ENCODE measurements at regions not wholly inside any gene's neighbourhood (a gene's known extent, or its start where the extent isn't known, plus 50 kb on each side); places are given as distances from the start of the nearest gene placed in this dataset.

- no peak overlapping the region for H3K4me3 ChIP-seq (ENCODE audit: low read depth, low read length)
- DNase-seq (ENCODE audit: low read depth): no peak
Observed at GRCh38 chr3:115487968-115488367, 135.3 kb upstream of the GAP43 start.

GRCh38 chr3:115488409-115488808 lies 134.9 kb upstream of the GAP43 start:
- no peak overlapping the region for H3K4me3 ChIP-seq (ENCODE audit: low read depth, low read length)
- TF ChIP-seq, protein P1, sequence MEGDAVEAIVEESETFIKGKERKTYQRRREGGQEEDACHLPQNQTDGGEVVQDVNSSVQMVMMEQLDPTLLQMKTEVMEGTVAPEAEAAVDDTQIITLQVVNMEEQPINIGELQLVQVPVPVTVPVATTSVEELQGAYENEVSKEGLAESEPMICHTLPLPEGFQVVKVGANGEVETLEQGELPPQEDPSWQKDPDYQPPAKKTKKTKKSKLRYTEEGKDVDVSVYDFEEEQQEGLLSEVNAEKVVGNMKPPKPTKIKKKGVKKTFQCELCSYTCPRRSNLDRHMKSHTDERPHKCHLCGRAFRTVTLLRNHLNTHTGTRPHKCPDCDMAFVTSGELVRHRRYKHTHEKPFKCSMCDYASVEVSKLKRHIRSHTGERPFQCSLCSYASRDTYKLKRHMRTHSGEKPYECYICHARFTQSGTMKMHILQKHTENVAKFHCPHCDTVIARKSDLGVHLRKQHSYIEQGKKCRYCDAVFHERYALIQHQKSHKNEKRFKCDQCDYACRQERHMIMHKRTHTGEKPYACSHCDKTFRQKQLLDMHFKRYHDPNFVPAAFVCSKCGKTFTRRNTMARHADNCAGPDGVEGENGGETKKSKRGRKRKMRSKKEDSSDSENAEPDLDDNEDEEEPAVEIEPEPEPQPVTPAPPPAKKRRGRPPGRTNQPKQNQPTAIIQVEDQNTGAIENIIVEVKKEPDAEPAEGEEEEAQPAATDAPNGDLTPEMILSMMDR (conservative IDR thresholded peaks at IDR 0.05; ENCODE audit: low read depth, low read length): no peak
- DNase-seq (ENCODE audit: low read depth): no peak

More at GRCh38 chr3:115487968-115488367, 135.3 kb upstream of the GAP43 start:
- TF ChIP-seq, protein P1 (conservative IDR thresholded peaks at IDR 0.05; ENCODE audit: low read depth, low read length): no peak

DNA sequence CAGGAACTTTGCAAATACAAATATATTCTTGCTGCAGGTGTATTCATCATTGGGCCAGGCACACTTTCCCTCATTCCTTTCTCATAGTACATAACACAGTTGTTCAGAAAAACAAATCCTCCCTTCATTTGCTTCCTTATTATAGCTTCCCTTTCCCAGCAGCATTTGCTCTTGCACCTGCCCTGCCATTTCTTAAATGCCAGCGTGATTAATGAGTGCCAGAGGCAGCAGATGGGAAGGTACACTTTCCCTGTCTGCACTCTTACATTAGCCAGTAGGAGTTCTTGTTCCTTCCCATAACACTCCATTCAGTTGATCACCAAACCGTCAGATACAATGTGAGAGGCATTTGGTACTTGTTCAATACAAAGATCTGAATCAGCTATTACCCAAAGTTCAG lies 128.5 kb upstream of the GAP43 start:
- DNase-seq (ENCODE audit: low read depth): no peak
- TF ChIP-seq, protein P1 (conservative IDR thresholded peaks at IDR 0.05; ENCODE audit: low read depth, low read length): no peak
- H3K4me3 ChIP-seq (ENCODE audit: low read depth, low read length): no peak overlapping the region

GRCh38 chr3:115498421-115498820 lies 124.9 kb upstream of the GAP43 start:
- no peak for DNase-seq (ENCODE audit: low read depth)
- H3K4me3 ChIP-seq (ENCODE audit: low read depth, low read length): no peak overlapping the region
- TF ChIP-seq, protein P1 (conservative IDR thresholded peaks at IDR 0.05; ENCODE audit: low read depth, low read length): no peak

DNA sequence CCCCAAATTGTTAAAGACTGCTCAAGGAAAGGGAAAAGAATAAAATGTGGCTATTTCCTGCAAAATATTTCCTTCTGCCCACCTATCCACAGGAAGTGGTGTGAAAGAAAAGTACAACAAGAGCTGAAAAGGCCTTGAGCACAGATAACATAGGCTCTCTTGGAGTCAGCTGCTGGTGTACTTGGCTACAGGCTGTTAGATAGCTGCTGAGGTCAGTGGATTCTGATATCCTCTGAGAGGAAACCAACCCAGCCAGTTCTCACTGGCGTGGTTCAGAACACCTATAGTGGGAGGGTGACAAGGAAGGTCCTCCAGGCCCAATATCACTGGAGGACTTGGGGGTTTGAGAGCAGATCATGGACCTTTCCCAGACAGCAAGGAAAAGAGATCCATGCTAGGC lies 124.4 kb upstream of the GAP43 start:
- TF ChIP-seq, protein P1 (conservative IDR thresholded peaks at IDR 0.05; ENCODE audit: low read depth, low read length): no peak
- no peak overlapping the region for H3K4me3 ChIP-seq (ENCODE audit: low read depth, low read length)
- no peak for DNase-seq (ENCODE audit: low read depth)

DNA sequence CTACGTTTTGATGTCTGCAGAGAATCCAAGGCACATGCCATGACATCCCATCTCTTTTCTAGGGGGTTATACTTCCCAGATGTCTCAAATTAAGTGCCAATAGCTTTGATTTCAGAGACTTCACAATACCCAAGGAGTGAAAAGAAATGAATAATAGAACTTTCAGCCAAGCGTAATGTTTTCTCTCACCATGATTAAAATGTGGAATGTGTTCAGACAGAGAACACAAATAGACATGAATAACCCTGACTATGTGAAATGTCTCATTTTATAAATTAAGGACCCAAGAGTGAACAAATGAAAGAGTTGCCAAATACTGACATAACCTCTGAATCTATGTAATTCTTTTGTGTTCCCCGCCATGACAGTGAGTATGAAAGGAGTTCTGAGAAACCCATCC lies 123.6 kb upstream of the GAP43 start:
- TF ChIP-seq, protein P1 (conservative IDR thresholded peaks at IDR 0.05; ENCODE audit: low read depth, low read length): no peak
- no peak overlapping the region for H3K4me3 ChIP-seq (ENCODE audit: low read depth, low read length)
- DNase-seq (ENCODE audit: low read depth): no peak

- TF ChIP-seq, protein P1 (conservative IDR thresholded peaks at IDR 0.05; ENCODE audit: low read depth, low read length): no peak
- DNase-seq (ENCODE audit: low read depth): no peak
- H3K4me3 ChIP-seq (ENCODE audit: low read depth, low read length): no peak overlapping the region
Observed at GRCh38 chr3:115500795-115501194, 122.5 kb upstream of the GAP43 start.
